CD14-positive monocyte (primary cell): ENCODE measurements at regions not wholly inside any gene's neighbourhood (a gene's known extent, or its start where the extent isn't known, plus 50 kb on each side); places are given as distances from the start of the nearest gene placed in this dataset.

ENCODE experiments used
- DNase-seq, 3 donors: peaks; one replicate each; pipeline ENCODE4 v3.0.0-alpha.2; 2011 to 2022
- H2AFZ ChIP-seq: 2 replicates; pipeline ENCODE4 v1.6.0; 2012; ENCODE audit warnings: mild to moderate bottlenecking, low read depth, low read length, inconsistent platforms; ENCODE audit not compliant: insufficient read depth, poor library complexity, severe bottlenecking
- H3K27ac ChIP-seq, 2 donors: 1 replicate in 1 of 2; 2 replicates in 1 of 2; pipeline ENCODE4 v1.5.1; 2012 to 2013; ENCODE audit warnings: low read length in 2 of 2, control low read depth in 1 of 2, inconsistent platforms in 1 of 2, low read depth in 1 of 2, mild to moderate bottlenecking in 1 of 2
- H3K27me3 ChIP-seq, 2 donors: one replicate each; pipeline versions ENCODE4 v1.6.0 to v1.6.1; 2011 to 2013; ENCODE audit warnings: low read length in 2 of 2; ENCODE audit not compliant: control insufficient read depth in 2 of 2, insufficient read depth in 2 of 2
- H3K36me3 ChIP-seq, 2 donors: replicated peaks in 1 of 2; 1 replicate in 1 of 2; 2 replicates in 1 of 2; pipeline versions ENCODE4 v1.5.1 to v1.6.1; 2012 to 2013; ENCODE audit warnings: low read length in 2 of 2, control low read depth in 1 of 2, inconsistent platforms in 1 of 2, mild to moderate bottlenecking in 1 of 2; ENCODE audit not compliant: insufficient read depth in 2 of 2, control insufficient read depth in 1 of 2
- H3K4me1 ChIP-seq, 2 donors: 1 replicate in 1 of 2; 2 replicates in 1 of 2; pipeline versions ENCODE4 v1.5.1 to v1.6.1; 2012 to 2013; ENCODE audit warnings: low read length in 2 of 2, control low read depth in 1 of 2, inconsistent platforms in 1 of 2, mild to moderate bottlenecking in 1 of 2, moderate library complexity in 1 of 2; ENCODE audit not compliant: insufficient read depth in 2 of 2, control insufficient read depth in 1 of 2
- H3K4me2 ChIP-seq: replicated peaks from 2 replicates; pipeline ENCODE3; 2012; ENCODE audit warnings: low read length, moderate library complexity, mild to moderate bottlenecking; ENCODE audit not compliant: poor library complexity, severe bottlenecking; ENCODE audit errors: extremely low read depth
- H3K4me3 ChIP-seq, 3 experiments: fragments of 200-600 bp in 1 of 3; sonication (generic) in 1 of 3; replicated peaks in 1 of 3; 1 replicate in 2 of 3; 2 replicates in 1 of 3; pipeline ENCODE4 v1.5.1; 2011 to 2013; ENCODE audit warnings: low read length in 3 of 3, mild to moderate bottlenecking in 3 of 3, control low read depth in 2 of 3, low read depth in 2 of 3, inconsistent platforms in 1 of 3, moderate library complexity in 1 of 3
- H3K79me2 ChIP-seq: 2 replicates; pipeline ENCODE4 v1.6.0; 2012; ENCODE audit warnings: mild to moderate bottlenecking, control low read depth, inconsistent platforms, low read length, moderate library complexity; ENCODE audit not compliant: insufficient read depth
- H3K9ac ChIP-seq: 2 replicates; pipeline ENCODE4 v1.6.0; 2017; ENCODE audit warnings: low read length, mild to moderate bottlenecking; ENCODE audit not compliant: insufficient read depth, poor library complexity, severe bottlenecking
- H3K9me3 ChIP-seq, 2 donors: replicated peaks in 1 of 2; 1 replicate in 1 of 2; 2 replicates in 1 of 2; pipeline versions ENCODE4 v1.5.1 to v1.6.1; 2012 to 2013; ENCODE audit warnings: low read length in 2 of 2, control low read depth in 1 of 2; ENCODE audit not compliant: control insufficient read depth in 1 of 2, insufficient read depth in 1 of 2
- H4K20me1 ChIP-seq: 2 replicates; pipeline ENCODE4 v1.6.0; 2012; ENCODE audit warnings: mild to moderate bottlenecking, low read length, control low read depth, moderate library complexity; ENCODE audit not compliant: insufficient read depth
- H3K27ac Mint-ChIP-seq, 7 donors: one replicate each; pipeline ENCODE4 v1.8.0; 2020; ENCODE audit warnings: mild to moderate bottlenecking in 7 of 7, mixed read lengths in 7 of 7, moderate library complexity in 6 of 7, inconsistent platforms in 2 of 7
- H3K27me3 Mint-ChIP-seq, 3 donors: one replicate each; pipeline ENCODE4 v1.8.0; 2021 to 2022; ENCODE audit warnings: low read depth in 3 of 3, mild to moderate bottlenecking in 3 of 3, mixed read lengths in 3 of 3, moderate library complexity in 3 of 3, inconsistent platforms in 1 of 3
- H3K36me3 Mint-ChIP-seq, 2 donors: one replicate each; pipeline ENCODE4 v1.8.0; 2020; ENCODE audit warnings: mixed read lengths in 2 of 2, inconsistent platforms in 1 of 2, mild to moderate bottlenecking in 1 of 2
- H3K4me1 Mint-ChIP-seq: one replicate; pipeline ENCODE4 v1.8.0; 2020; ENCODE audit warnings: mild to moderate bottlenecking, mixed read lengths
- H3K4me3 Mint-ChIP-seq, 2 donors: one replicate each; pipeline ENCODE4 v1.8.0; 2020; ENCODE audit warnings: mild to moderate bottlenecking in 2 of 2, mixed read lengths in 2 of 2, moderate library complexity in 1 of 2
- H3K9me3 Mint-ChIP-seq, 7 donors: one replicate each; pipeline ENCODE4 v1.8.0; 2020 to 2022; ENCODE audit warnings: mixed read lengths in 7 of 7, mild to moderate bottlenecking in 6 of 7, moderate library complexity in 6 of 7, inconsistent platforms in 2 of 7
- WGBS: methylation state at CpG from one replicate; pipeline ENCODE4 v1.1.5; 2013; ENCODE audit warnings: missing lambda C conversion rate; ENCODE audit not compliant: insufficient coverage; 5-methylcytosine and 5-hydroxymethylcytosine counted together
- intact Hi-C, 2 donors: fragments of 100-400 bp; cut with micrococcal nuclease; formaldehyde crosslinking; loops; one replicate each; pipeline versions ENCODE4 v1.15.0 to v1.15.1; 2023
- TF ChIP-seq, protein P1 (sequence below): fragments of 200-600 bp; IDR thresholded peaks from one replicate; pipeline ENCODE4 v1.8.0; 2022; ENCODE audit warnings: antibody characterized with exemption, mild to moderate bottlenecking

GRCh38 chr5:5939759-5940370 is 438.5 kb downstream of the MED10 start:
- H3K27ac ChIP-seq, result no peak overlapping the region
- Mint-ChIP-seq H3K4me1 (no peaks in the 10 kb centered on the region), H3K4me3 (no peak overlapping the region), H3K36me3 (no peaks in the 10 kb centered on the region), H3K27me3 (no peaks in the 10 kb centered on the region), H3K27ac (no peak overlapping the region), H3K9me3 (peaks cover 0 to 6% (median 1%) of the 10 kb centered on the region in 7 donors)
- DNase-seq, result no peak
- no peaks in the 10 kb centered on the region for H3K9me3 ChIP-seq
- H3K4me1 ChIP-seq, result no peaks in the 10 kb centered on the region
- H3K36me3 ChIP-seq, result no peaks in the 10 kb centered on the region
- no peak overlapping the region for H3K4me3 ChIP-seq
- H3K9ac ChIP-seq, result no peak overlapping the region
- intact Hi-C loops, result no loop called here
- H3K27me3 ChIP-seq, result no peaks in the 10 kb centered on the region
- WGBS, result 75% methylated on average over 5 of the region's 5 CpGs
- TF ChIP-seq, protein P1, sequence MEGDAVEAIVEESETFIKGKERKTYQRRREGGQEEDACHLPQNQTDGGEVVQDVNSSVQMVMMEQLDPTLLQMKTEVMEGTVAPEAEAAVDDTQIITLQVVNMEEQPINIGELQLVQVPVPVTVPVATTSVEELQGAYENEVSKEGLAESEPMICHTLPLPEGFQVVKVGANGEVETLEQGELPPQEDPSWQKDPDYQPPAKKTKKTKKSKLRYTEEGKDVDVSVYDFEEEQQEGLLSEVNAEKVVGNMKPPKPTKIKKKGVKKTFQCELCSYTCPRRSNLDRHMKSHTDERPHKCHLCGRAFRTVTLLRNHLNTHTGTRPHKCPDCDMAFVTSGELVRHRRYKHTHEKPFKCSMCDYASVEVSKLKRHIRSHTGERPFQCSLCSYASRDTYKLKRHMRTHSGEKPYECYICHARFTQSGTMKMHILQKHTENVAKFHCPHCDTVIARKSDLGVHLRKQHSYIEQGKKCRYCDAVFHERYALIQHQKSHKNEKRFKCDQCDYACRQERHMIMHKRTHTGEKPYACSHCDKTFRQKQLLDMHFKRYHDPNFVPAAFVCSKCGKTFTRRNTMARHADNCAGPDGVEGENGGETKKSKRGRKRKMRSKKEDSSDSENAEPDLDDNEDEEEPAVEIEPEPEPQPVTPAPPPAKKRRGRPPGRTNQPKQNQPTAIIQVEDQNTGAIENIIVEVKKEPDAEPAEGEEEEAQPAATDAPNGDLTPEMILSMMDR, result no peak
- no peaks in the 10 kb centered on the region for H3K79me2 ChIP-seq
- H3K4me2 ChIP-seq, result no peak overlapping the region
- no peak overlapping the region for H2AFZ ChIP-seq
- H4K20me1 ChIP-seq, result no peaks in the 10 kb centered on the region

DNA sequence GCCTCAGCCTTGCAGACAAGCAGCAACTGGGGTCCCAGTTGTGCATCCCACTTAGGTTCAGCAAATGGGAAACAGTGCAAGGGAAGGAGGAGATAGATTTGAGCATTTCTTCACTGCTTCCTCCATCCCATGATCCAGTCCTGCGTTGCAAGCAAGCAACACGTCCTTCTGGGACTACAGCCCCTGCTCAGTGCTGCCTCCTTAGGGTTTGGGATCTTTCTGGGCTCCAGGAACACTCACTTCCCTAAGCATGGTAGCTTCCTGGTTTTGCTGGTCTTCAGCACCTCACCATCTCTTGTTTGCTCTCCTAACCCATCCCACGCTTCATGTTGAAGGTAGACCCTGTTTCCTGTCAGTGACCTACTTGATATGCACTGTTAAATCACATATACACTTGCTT is 444.7 kb downstream of the MED10 start:
- Histone ChIP-seq H3K9ac (no peak overlapping the region), H3K9me3 (no peaks in the 10 kb centered on the region), H3K36me3 (no peaks in the 10 kb centered on the region), H2AFZ (no peak overlapping the region), H3K27ac (no peak overlapping the region), H3K4me1 (no peaks in the 10 kb centered on the region), H3K79me2 (no peaks in the 10 kb centered on the region), H3K4me3 (no peak overlapping the region), H3K4me2 (no peak overlapping the region), H4K20me1 (no peaks in the 10 kb centered on the region), H3K27me3 (no peaks in the 10 kb centered on the region)
- no peaks in the 10 kb centered on the region for H3K4me1 Mint-ChIP-seq
- TF ChIP-seq, protein P1, result no peak
- no peak for DNase-seq
- H3K27ac Mint-ChIP-seq, result no peak overlapping the region
- H3K27me3 Mint-ChIP-seq, result no peaks in the 10 kb centered on the region
- peaks cover 0 to 3% (median 0%) of the 10 kb centered on the region in 7 donors for H3K9me3 Mint-ChIP-seq
- no peak overlapping the region for H3K4me3 Mint-ChIP-seq
- 65% methylated on average over 2 of the region's 3 CpGs for WGBS
- intact Hi-C loops, result no loop called here
- no peaks in the 10 kb centered on the region for H3K36me3 Mint-ChIP-seq
